Tibial nerve (tissue), 4 donors: ENCODE measurements at regions not wholly inside any gene's neighbourhood (a gene's known extent, or its start where the extent isn't known, plus 50 kb on each side); places are given as distances from the start of the nearest gene placed in this dataset.

Source experiments
- DNase-seq, 2 donors: peaks; one replicate each; pipeline ENCODE4 v3.0.0-alpha.2; 2019; ENCODE audit warnings: low spot score in 2 of 2
- H3K27ac ChIP-seq, 4 donors: fragments of 200-600 bp; sonication (generic) in 3 of 4; one replicate each; pipeline ENCODE4 v1.5.1; 2017 to 2019; ENCODE audit warnings: mild to moderate bottlenecking in 1 of 4
- H3K27me3 ChIP-seq, 2 donors: fragments of 200-600 bp; sonication (generic) in 1 of 2; one replicate each; pipeline versions ENCODE4 v1.5.1 to v1.6.0; 2017 to 2019
- H3K36me3 ChIP-seq, 3 donors: fragments of 200-600 bp; sonication (generic); one replicate each; pipeline ENCODE4 v1.5.1; 2018 to 2019
- H3K4me1 ChIP-seq, 4 donors: fragments of 200-600 bp; sonication (generic) in 3 of 4; one replicate each; pipeline ENCODE4 v1.5.1; 2017 to 2019
- H3K4me3 ChIP-seq, 4 donors: fragments of 200-600 bp; sonication (generic) in 3 of 4; one replicate each; pipeline ENCODE4 v1.5.1; 2017 to 2019; ENCODE audit warnings: mild to moderate bottlenecking in 1 of 4, moderate library complexity in 1 of 4
- H3K9me3 ChIP-seq, 4 donors: fragments of 200-600 bp; sonication (generic) in 3 of 4; one replicate each; pipeline ENCODE4 v1.5.1; 2017 to 2019
- EP300 ChIP-seq, 2 donors: sonication (generic); formaldehyde crosslinking; IDR thresholded peaks; one replicate each; pipeline ENCODE4 v1.6.1; 2017; ENCODE audit warnings: antibody characterized with exemption in 2 of 2, mild to moderate bottlenecking in 1 of 2
- POLR2A ChIP-seq, 2 donors: fragments of 450-650 bp; IDR thresholded peaks; one replicate each; pipeline ENCODE4 v1.6.1; 2017; ENCODE audit warnings: antibody characterized with exemption in 2 of 2, mild to moderate bottlenecking in 2 of 2, moderate library complexity in 2 of 2
- WGBS, 2 donors: methylation state at CpG; one replicate each; pipeline ENCODE4 v1.1.5; 2018; 5-methylcytosine and 5-hydroxymethylcytosine counted together
- TF ChIP-seq, protein P1 (sequence below), 5 experiments: fragments of 200-600 bp in 3 of 5; fragments of 450-650 bp in 2 of 5; sonication (generic) in 3 of 5; IDR thresholded peaks; one replicate each; pipeline ENCODE4 v1.5.1; 2016 to 2019; ENCODE audit warnings: antibody characterized with exemption in 5 of 5, mild to moderate bottlenecking in 3 of 5, moderate library complexity in 2 of 5

DNA sequence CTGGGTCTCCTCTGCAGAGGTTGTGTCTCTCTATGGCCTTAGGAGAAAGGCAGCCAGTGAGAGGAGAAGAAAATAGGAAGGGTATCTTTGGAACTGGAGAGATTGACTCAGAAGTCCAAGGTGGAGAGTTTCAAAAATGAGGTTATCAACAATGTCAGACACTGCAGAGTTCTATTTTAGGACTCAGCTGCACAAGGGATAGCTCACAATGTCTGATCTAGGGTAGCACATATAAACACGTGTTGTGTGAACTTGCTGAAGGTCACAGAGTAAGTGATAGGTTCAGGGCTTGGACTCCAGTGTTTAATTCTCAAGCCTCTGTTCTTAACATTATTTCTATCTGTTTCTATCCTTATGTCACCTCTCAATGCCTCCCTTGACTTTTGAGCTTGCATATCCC is 305.0 kb upstream of the LARGE1 start:
- DNase-seq = no peak
- WGBS, 2 donors = 24 to 42% methylated on average over 1 of the region's 1 CpG
- TF ChIP-seq, protein P1, sequence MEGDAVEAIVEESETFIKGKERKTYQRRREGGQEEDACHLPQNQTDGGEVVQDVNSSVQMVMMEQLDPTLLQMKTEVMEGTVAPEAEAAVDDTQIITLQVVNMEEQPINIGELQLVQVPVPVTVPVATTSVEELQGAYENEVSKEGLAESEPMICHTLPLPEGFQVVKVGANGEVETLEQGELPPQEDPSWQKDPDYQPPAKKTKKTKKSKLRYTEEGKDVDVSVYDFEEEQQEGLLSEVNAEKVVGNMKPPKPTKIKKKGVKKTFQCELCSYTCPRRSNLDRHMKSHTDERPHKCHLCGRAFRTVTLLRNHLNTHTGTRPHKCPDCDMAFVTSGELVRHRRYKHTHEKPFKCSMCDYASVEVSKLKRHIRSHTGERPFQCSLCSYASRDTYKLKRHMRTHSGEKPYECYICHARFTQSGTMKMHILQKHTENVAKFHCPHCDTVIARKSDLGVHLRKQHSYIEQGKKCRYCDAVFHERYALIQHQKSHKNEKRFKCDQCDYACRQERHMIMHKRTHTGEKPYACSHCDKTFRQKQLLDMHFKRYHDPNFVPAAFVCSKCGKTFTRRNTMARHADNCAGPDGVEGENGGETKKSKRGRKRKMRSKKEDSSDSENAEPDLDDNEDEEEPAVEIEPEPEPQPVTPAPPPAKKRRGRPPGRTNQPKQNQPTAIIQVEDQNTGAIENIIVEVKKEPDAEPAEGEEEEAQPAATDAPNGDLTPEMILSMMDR (IDR thresholded peaks at IDR 0.05) = no peak
- TF ChIP-seq POLR2A (IDR thresholded peaks at IDR 0.05) (no peak), EP300 (IDR thresholded peaks at IDR 0.05) (no peak)

DNA sequence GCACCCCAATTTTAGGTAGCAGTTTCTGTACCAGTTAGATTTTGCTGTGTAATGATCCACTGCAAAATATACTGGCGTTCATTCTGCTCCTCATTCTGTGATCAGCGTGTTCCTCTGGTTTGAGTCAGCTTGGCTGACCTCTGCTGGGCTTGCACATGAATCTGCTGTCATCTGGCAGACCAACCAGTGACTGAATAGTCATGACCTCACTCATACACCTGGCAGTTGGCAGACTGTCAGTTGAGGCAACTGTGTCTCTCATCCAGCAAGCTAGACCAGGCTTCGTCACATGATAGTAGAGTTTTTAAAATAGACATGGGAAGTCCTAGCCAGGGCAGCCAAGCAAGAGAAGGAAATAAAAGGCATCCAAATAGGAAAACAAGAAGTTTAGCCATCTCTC is 316.3 kb upstream of the LARGE1 start:
- Histone ChIP-seq H3K36me3 (no peaks in the 10 kb centered on the region), H3K27ac (no peak overlapping the region), H3K4me1 (no peaks in the 10 kb centered on the region), H3K9me3 (peaks cover 0 to 13% (median 0%) of the 10 kb centered on the region in 4 donors), H3K4me3 (no peak overlapping the region), H3K27me3 (no peaks in the 10 kb centered on the region)
- DNase-seq = no peak
- 75 to 85% methylated on average over 3 of the region's 3 CpGs for WGBS, 2 donors
- TF ChIP-seq EP300 (IDR thresholded peaks at IDR 0.05) (no peak), POLR2A (IDR thresholded peaks at IDR 0.05) (no peak)
- TF ChIP-seq, protein P1 (IDR thresholded peaks at IDR 0.05) = no peak

More for the DNA sequence above, 305.0 kb upstream of the LARGE1 start:
- Histone ChIP-seq H3K36me3 (no peaks in the 10 kb centered on the region), H3K27ac (no peak overlapping the region), H3K27me3 (no peaks in the 10 kb centered on the region), H3K4me3 (no peak overlapping the region), H3K4me1 (no peaks in the 10 kb centered on the region), H3K9me3 (no peaks in the 10 kb centered on the region)

DNA sequence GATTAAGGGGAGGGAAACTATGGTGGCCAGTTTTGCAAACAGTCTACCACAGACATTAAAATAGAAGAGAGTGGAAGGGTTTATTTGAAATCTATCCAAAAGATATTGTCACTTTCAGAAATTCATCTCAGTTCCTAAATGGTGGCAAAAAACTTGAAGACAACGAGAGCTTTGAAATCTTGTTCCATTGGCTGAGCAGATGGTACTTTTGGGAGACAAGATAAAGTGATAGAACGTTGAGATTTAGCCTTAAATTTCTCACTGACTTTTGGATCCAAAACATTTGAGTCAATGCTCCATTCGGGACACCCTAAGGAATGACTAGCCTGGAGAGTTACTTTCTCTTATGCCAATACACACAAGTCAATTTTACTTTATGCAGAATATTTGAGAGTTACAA is 319.1 kb upstream of the LARGE1 start:
- DNase-seq = no peak
- H3K27ac ChIP-seq = no peak overlapping the region
- no peaks in the 10 kb centered on the region for H3K36me3 ChIP-seq
- 76 to 78% methylated on average over 3 of the region's 3 CpGs for WGBS, 2 donors
- no peaks in the 10 kb centered on the region for H3K27me3 ChIP-seq
- TF ChIP-seq EP300 (IDR thresholded peaks at IDR 0.05) (no peak), POLR2A (IDR thresholded peaks at IDR 0.05) (no peak)
- TF ChIP-seq, protein P1 (IDR thresholded peaks at IDR 0.05) = no peak
- H3K9me3 ChIP-seq = peaks cover 0 to 13% (median 0%) of the 10 kb centered on the region in 4 donors
- no peak overlapping the region for H3K4me3 ChIP-seq
- no peaks in the 10 kb centered on the region for H3K4me1 ChIP-seq

DNA sequence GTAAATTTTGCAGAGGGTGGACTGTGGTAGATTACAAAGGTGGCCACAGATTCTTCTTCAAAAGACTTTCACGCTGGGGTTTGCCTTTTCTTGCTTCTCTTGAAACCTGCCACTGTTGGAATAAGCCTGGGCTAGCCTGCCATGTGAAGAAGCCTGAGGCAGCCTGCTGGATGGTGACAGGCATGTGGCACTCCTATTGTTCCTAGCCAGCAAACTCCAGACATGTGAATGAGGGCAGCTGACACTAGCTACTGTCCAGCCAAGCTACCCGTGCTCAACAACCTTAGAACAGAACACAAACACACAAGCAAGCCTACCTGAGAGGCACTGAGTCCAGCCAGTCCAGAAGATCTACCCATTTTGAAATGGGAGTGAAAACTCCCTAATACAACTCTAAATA is 322.7 kb upstream of the LARGE1 start:
- no peaks in the 10 kb centered on the region for H3K9me3 ChIP-seq
- TF ChIP-seq POLR2A (IDR thresholded peaks at IDR 0.05) (no peak), EP300 (IDR thresholded peaks at IDR 0.05) (no peak)
- TF ChIP-seq, protein P1 (IDR thresholded peaks at IDR 0.05) = no peak
- no peaks in the 10 kb centered on the region for H3K36me3 ChIP-seq
- H3K27me3 ChIP-seq = no peaks in the 10 kb centered on the region
- no peak for DNase-seq
- H3K4me3 ChIP-seq = no peak overlapping the region
- H3K27ac ChIP-seq = no peak overlapping the region
- H3K4me1 ChIP-seq = no peaks in the 10 kb centered on the region
- WGBS, 2 donors = 61 to 77% methylated on average over 2 of the region's 2 CpGs

DNA sequence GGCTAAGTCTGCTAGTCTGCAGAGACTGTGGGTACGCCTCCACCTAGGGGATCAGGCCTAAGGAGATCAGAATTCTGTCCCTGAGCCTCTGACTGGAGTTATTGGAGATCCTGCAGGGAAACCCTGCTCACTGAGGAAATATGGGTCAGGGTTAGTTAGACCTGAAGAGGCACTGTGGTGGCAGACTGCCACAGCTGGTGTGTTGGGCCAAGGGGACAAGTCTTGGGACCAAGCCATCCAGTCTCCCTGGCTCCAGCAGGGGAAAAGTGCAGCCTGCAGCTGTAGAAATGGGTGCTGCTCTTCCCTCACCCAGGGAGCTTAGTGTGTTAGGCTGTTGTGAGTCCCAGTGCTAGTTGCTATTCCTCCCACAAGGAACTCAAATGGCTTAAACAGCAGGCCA is 334.8 kb upstream of the LARGE1 start:
- no peak overlapping the region for H3K27ac ChIP-seq
- no peaks in the 10 kb centered on the region for H3K36me3 ChIP-seq
- TF ChIP-seq POLR2A (IDR thresholded peaks at IDR 0.05) = no peak
- TF ChIP-seq EP300 (IDR thresholded peaks at IDR 0.05) = no peak
- TF ChIP-seq, protein P1 (IDR thresholded peaks at IDR 0.05) = no peak
- H3K4me3 ChIP-seq = no peak overlapping the region
- no peaks in the 10 kb centered on the region for H3K27me3 ChIP-seq
- H3K9me3 ChIP-seq = peaks cover 0 to 16% (median 6%) of the 10 kb centered on the region in 4 donors
- DNase-seq = no peak
- 69 to 100% methylated on average over 1 of the region's 1 CpG for WGBS, 2 donors
- H3K4me1 ChIP-seq = no peaks in the 10 kb centered on the region
